ENCODE measurements at regions not wholly inside any gene's neighbourhood (a gene's known extent, or its start where the extent isn't known, plus 50 kb on each side); places are given as distances from the start of the nearest gene placed in this dataset.

- TF ChIP-seq, protein P1, sequence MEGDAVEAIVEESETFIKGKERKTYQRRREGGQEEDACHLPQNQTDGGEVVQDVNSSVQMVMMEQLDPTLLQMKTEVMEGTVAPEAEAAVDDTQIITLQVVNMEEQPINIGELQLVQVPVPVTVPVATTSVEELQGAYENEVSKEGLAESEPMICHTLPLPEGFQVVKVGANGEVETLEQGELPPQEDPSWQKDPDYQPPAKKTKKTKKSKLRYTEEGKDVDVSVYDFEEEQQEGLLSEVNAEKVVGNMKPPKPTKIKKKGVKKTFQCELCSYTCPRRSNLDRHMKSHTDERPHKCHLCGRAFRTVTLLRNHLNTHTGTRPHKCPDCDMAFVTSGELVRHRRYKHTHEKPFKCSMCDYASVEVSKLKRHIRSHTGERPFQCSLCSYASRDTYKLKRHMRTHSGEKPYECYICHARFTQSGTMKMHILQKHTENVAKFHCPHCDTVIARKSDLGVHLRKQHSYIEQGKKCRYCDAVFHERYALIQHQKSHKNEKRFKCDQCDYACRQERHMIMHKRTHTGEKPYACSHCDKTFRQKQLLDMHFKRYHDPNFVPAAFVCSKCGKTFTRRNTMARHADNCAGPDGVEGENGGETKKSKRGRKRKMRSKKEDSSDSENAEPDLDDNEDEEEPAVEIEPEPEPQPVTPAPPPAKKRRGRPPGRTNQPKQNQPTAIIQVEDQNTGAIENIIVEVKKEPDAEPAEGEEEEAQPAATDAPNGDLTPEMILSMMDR (IDR thresholded peaks at IDR 0.05; ENCODE audit: extremely low read depth in 1 of 2, insufficient read depth in 1 of 2, low read depth in 1 of 2, low read length in 2 of 2), result no peak
- TF ChIP-seq POLR2A (IDR thresholded peaks at IDR 0.05; ENCODE audit: low read depth, low read length) (no peak), POLR2AphosphoS5 (IDR thresholded peaks at IDR 0.05; ENCODE audit: insufficient read depth, low read depth, low read length) (no peak), MAX (IDR thresholded peaks at IDR 0.05; ENCODE audit: insufficient read depth, insufficient read length) (no peak), EZH2 (IDR thresholded peaks at IDR 0.05; ENCODE audit: borderline replicate concordance, low read depth, low read length, severe bottlenecking) (no peak), FOS (IDR thresholded peaks at IDR 0.05; ENCODE audit: borderline replicate concordance, insufficient read depth, low read length) (no peak), MYC (IDR thresholded peaks at IDR 0.05; ENCODE audit: low read depth, low read length) (no peak), JUN (IDR thresholded peaks at IDR 0.05; ENCODE audit: borderline replicate concordance, insufficient read depth, insufficient read length, low read depth) (no peak), GATA2 (IDR thresholded peaks at IDR 0.05; ENCODE audit: insufficient read depth, insufficient read length, low read depth, low read length) (no peak)
These were observed 508.7 kb upstream of the RGS6 start for GRCh38 chr14:71423481-71423880.
